D721Med (cell line): ENCODE measurements at regions not wholly inside any gene's neighbourhood (a gene's known extent, or its start where the extent isn't known, plus 50 kb on each side); places are given as distances from the start of the nearest gene placed in this dataset.
"Not testable (repeated sequence)": the region's sequence is repeated elsewhere in the genome, so short reads cannot be mapped to it uniquely, and the experiment has no call there.

Experiments used
- DNase-seq: peaks from one replicate; pipeline ENCODE4 v3.0.0; 2011; ENCODE audit warnings: low spot score; ENCODE audit not compliant: insufficient read length
- FAIRE-seq: peaks from 2 replicates; lab custom pipeline; 2011; peaks lifted over from hg19 to GRCh38; lab: Jason Lieb, UNC
- TF ChIP-seq, protein P1 (sequence below): IDR thresholded peaks from 2 replicates; pipeline ENCODE4 v1.5.1; 2012; ENCODE audit warnings: mild to moderate bottlenecking, control low read depth; ENCODE audit not compliant: insufficient read depth; ENCODE audit errors: missing control alignments

DNA sequence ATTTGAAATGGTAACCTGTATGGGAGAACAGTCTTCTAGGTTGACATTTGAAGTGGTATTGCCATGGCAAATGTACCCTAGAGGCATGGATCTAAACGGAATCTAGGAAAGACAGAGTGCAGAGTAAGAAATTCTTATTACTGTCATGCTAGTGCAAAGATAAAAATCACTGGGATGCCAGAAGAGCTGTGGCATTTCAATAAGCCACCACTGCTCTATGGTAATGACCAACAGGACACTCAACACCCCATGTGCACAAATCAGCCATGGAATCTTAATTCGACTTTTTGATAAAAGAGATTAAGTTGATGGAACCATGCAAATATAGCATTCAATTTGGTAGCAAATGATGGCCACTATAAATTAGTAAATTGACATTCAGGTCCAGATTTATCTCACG is 74.1 kb downstream of the ID4 start:
- TF ChIP-seq, protein P1, sequence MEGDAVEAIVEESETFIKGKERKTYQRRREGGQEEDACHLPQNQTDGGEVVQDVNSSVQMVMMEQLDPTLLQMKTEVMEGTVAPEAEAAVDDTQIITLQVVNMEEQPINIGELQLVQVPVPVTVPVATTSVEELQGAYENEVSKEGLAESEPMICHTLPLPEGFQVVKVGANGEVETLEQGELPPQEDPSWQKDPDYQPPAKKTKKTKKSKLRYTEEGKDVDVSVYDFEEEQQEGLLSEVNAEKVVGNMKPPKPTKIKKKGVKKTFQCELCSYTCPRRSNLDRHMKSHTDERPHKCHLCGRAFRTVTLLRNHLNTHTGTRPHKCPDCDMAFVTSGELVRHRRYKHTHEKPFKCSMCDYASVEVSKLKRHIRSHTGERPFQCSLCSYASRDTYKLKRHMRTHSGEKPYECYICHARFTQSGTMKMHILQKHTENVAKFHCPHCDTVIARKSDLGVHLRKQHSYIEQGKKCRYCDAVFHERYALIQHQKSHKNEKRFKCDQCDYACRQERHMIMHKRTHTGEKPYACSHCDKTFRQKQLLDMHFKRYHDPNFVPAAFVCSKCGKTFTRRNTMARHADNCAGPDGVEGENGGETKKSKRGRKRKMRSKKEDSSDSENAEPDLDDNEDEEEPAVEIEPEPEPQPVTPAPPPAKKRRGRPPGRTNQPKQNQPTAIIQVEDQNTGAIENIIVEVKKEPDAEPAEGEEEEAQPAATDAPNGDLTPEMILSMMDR: no peak
- no peak for DNase-seq
- FAIRE-seq: no peak

DNA sequence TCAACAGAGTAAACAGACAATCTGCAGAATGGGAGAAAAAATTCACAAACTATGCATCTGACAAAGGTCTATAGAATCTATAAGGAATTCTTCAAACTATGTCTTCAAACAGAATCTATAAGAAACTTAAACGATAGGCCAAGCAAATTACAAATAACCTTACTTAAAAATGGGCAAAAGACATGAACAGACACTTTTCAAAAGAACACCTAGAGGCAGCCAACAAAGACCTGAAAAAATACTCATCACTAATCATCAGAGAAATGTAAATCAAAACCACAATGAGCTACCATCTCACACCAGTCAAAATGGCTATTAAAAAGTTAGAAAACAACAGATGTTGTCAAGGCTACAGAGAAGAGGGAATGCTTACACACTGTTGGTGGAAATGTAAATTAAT is 81.3 kb downstream of the ID4 start:
- TF ChIP-seq, protein P1: no peak
- FAIRE-seq: no peak

DNA sequence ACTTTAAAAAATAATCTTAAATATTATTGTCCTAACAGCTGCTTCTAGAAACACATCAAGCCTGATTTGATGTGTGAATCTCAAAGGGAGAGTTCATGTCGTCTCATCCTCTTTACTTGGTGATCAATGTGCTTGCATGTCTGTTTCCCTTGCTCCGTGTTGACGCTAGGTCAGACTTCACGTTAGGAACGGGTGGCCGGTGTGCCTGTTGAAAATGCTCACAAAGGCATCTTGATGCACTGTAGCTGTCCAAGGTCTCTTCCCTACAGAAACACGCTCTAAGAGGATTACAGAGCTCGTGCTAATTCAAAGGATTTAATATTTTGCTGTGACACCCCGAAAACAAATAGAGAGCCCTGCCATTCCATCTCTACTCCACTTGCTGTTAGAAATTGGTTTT is 84.6 kb downstream of the ID4 start:
- FAIRE-seq: peak; percentile 64
- TF ChIP-seq, protein P1: no peak
- DNase-seq: peak; percentile 29

More for the DNA sequence above, 81.3 kb downstream of the ID4 start:
- no peak for DNase-seq

DNA sequence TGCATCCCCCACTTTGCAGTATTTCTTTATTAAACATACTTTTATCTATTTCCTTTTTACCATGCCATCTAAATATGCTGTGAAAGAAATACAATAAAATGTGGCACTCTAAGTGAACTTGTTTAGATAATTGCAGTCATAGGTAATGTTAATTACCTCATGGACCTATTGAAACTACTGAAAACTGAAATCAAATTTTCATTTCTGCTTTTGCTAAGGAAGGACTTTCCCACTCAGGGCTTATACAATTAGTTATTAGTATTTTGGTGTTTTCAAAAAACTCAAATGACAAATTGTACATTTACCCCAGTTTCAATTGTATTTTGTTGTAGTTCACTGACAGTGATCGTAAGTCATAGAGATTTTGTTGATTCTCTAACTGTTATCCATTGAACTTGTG is 88.4 kb downstream of the ID4 start:
- no peak for FAIRE-seq

DNA sequence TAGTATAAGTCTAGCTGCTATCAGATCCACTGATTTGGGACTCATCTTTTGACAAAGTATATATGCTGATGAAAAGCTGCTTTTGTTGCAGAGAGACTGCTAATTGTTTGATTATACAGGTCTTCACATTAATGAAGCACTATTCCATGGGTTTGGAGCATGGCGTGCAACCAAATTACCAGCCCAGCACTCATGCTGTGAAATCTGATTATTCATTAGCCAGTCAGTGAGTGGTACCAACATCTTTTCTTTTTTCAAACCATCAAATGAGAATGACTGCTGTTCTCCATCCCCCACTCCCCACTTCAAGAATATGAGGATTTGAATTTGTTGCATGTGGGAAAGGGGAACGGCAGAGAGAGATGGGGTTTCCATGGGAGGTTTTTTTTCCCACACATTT is 91.3 kb downstream of the ID4 start:
- TF ChIP-seq, protein P1: no peak
- DNase-seq (no peak), FAIRE-seq (no peak)

More for the DNA sequence above, 88.4 kb downstream of the ID4 start:
- DNase-seq: no peak
- TF ChIP-seq, protein P1: no peak

DNA sequence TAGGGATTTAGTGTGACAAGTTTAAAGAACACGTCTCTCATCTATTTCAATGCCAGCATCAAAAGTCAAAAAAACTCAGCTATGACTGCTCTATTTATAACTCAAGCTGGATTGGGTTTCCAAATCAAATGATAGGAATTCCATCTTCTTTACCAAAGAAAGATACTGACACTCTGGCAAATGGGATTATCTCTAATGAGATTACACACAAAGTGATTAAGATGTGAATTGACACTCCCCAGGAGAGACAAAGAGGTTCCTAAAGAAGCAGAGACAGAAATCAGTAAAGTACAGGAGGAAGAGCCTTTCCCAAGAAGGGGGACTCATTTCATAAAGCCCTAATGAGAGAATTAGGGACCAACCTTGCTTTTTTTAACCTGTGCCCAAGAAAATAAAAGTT is 92.1 kb downstream of the ID4 start:
- DNase-seq: peak; percentile 21
- peak; percentile 96 for FAIRE-seq

DNA sequence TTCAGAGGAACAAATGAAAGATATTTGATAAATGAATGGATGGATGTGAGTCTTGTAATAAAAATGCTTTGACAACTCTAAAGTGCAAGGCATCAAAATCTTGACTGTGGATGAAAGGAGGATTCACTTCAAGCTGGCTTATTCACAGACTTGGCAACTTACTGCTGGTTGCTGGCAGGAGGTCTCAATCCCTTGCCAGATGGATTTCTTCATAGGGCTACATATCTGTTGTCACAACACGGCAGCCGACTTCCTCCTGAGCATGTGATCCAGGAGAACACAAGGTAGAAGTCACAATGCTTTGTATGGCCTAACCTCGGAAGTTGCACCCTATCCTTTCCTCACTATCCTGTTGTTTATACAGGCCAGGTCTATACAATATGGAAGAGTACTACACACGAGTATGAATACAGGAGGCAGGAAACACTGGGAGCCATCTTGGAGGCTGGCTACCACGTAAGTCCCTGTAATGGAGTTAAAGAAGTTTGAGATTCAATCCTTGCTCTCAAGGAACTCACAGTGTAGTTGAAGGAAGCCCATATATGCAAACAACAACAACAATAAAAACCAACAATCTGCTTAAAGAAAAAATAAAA is 97.9 kb downstream of the ID4 start:
- no peak for FAIRE-seq

More for the DNA sequence above, 92.1 kb downstream of the ID4 start:
- TF ChIP-seq, protein P1: no peak

DNA sequence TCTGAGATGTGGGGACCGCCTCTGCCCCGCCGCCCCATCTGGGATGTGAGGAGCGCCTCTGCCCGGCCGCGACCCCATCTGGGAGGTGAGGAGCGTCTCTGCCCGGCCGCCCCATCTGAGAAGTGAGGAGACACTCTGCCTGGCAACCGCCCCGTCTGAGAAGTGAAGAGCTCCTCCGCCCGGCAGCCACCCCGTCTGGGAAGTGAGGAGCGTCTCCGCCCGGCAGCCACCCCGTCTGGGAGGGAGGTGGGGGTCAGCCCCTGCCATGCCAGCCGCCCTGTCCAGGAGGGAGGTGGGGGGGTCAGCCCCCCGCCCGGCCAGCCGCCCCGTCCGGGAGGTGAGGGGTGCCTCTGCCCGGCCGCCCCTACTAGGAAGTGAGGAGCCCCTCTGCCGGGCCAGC is 102.2 kb downstream of the ID4 start:
- not testable (repeated sequence) for DNase-seq

More for the DNA sequence above, 97.9 kb downstream of the ID4 start:
- TF ChIP-seq, protein P1: no peak
- no peak for DNase-seq

DNA sequence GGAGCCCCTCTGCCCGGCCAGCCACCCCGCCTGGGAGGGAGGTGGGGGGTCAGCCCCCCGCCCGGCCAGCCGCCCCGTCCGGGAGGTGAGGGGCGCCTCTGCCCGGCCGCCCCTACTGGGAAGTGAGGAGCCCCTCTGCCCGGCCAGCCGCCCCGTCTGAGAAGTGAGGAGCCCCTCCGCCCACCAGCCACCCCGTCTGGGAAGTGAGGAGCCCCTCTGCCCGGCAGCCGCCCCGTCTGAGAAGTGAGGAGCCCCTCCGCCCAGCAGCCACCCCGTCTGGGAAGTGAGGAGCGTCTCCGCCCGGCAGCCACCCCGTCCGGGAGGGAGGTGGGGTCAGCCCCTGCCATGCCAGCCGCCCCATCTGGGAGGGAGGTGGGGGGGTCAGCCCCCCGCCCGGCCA is 102.8 kb downstream of the ID4 start:
- DNase-seq, FAIRE-seq: not testable (repeated sequence)

More for the DNA sequence above, 102.2 kb downstream of the ID4 start:
- not testable (repeated sequence) for FAIRE-seq
